Peyer's patch (tissue), 4 donors: ENCODE measurements at regions not wholly inside any gene's neighbourhood (a gene's known extent, or its start where the extent isn't known, plus 50 kb on each side); places are given as distances from the start of the nearest gene placed in this dataset.

Experiments used
- DNase-seq, 3 donors: peaks; one replicate each; pipeline ENCODE4 v3.0.0-alpha.2; 2017 to 2019
- H3K27ac ChIP-seq, 4 donors: fragments of 200-600 bp; sonication (generic); one replicate each; pipeline ENCODE4 v1.5.1; 2016 to 2019
- H3K27me3 ChIP-seq, 2 donors: fragments of 200-600 bp; sonication (generic); one replicate each; pipeline ENCODE4 v1.5.1; 2019
- H3K36me3 ChIP-seq, 3 donors: fragments of 200-600 bp; sonication (generic); one replicate each; pipeline ENCODE4 v1.5.1; 2016 to 2019
- H3K4me1 ChIP-seq, 4 donors: fragments of 200-600 bp; sonication (generic); one replicate each; pipeline ENCODE4 v1.5.1; 2016 to 2019
- H3K4me3 ChIP-seq, 4 donors: fragments of 200-600 bp; sonication (generic); 1 replicate in 3 of 4; 2 replicates in 1 of 4; pipeline ENCODE4 v1.5.1; 2016 to 2019; ENCODE audit warnings: mild to moderate bottlenecking in 1 of 4
- H3K9me3 ChIP-seq, 4 donors: fragments of 200-600 bp; sonication (generic); one replicate each; pipeline ENCODE4 v1.5.1; 2016 to 2019; ENCODE audit warnings: mild to moderate bottlenecking in 1 of 4
- POLR2A ChIP-seq, 2 donors: fragments of 450-650 bp; IDR thresholded peaks; one replicate each; pipeline ENCODE4 v1.5.1; 2017; ENCODE audit warnings: antibody characterized with exemption in 2 of 2, mild to moderate bottlenecking in 2 of 2, moderate library complexity in 2 of 2
- TF ChIP-seq, protein P1 (sequence below), 6 experiments: fragments of 450-650 bp in 4 of 6; fragments of 200-600 bp in 2 of 6; sonication (generic) in 1 of 6; IDR thresholded peaks; one replicate each; pipeline ENCODE4 v1.5.1; 2017 to 2019; ENCODE audit warnings: antibody characterized with exemption in 6 of 6, mild to moderate bottlenecking in 3 of 6, moderate library complexity in 1 of 6

DNA sequence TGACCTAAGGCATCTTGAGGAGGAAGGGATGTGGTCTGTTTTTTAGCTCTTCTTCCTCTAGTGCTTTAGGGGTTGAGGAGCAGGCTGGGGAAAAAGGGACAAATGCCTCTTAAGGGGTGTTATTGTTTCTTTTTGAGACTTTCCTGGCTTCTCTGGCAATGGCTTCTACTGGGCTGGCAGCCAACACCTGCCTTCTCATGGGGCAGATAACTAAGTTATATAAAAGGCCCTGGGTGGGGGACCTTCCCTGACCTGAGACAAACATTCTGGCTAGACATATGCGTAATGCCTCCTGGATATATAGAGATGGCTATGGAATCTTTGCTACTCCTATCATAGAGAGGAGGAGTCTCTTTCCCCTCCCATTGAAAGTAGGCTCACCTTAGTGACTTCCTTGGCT, 179.2 kb upstream of the PROK2 start:
- TF ChIP-seq, protein P1, sequence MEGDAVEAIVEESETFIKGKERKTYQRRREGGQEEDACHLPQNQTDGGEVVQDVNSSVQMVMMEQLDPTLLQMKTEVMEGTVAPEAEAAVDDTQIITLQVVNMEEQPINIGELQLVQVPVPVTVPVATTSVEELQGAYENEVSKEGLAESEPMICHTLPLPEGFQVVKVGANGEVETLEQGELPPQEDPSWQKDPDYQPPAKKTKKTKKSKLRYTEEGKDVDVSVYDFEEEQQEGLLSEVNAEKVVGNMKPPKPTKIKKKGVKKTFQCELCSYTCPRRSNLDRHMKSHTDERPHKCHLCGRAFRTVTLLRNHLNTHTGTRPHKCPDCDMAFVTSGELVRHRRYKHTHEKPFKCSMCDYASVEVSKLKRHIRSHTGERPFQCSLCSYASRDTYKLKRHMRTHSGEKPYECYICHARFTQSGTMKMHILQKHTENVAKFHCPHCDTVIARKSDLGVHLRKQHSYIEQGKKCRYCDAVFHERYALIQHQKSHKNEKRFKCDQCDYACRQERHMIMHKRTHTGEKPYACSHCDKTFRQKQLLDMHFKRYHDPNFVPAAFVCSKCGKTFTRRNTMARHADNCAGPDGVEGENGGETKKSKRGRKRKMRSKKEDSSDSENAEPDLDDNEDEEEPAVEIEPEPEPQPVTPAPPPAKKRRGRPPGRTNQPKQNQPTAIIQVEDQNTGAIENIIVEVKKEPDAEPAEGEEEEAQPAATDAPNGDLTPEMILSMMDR (IDR thresholded peaks at IDR 0.05): no peak
- no peak for TF ChIP-seq POLR2A (IDR thresholded peaks at IDR 0.05)

DNA sequence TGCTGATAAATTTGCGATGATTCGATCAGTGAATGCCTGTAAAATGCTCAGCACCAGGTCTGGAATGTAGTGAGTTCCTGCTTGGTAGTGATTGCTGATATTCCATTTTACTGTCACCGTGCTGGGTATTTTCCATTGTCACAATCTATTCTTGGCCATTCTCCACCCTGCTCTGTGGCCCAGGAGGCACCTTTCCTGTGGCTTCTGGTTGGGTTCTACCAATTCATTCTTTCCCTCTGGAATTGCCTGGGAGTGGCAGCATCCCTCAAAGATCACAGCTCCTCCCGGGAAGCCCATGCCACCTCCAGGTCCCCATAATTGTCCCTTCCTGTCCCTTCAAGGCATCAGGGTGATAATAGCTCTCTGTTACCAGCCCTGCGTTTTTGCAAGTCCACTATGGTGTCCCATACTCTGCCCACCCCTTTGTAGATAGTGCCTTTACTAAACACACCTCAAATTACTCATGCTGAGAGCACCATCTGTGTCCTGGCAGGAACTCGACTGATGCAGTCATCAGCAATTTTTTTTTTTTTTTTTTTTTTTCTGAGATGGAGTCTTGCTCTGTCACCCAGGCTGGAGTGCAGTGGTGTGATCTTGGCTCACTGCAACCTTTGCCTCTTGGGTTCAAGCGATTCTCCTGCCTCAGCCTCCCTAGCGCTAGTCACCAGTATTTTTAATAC, 177.8 kb upstream of the PROK2 start:
- H3K4me3 ChIP-seq: no peak overlapping the region
- no peaks in the 10 kb centered on the region for H3K36me3 ChIP-seq
- H3K27ac ChIP-seq: no peak overlapping the region
- no peaks in the 10 kb centered on the region for H3K4me1 ChIP-seq
- no peak for DNase-seq
- no peaks in the 10 kb centered on the region for H3K27me3 ChIP-seq
- TF ChIP-seq, protein P1 (IDR thresholded peaks at IDR 0.05): no peak
- TF ChIP-seq POLR2A (IDR thresholded peaks at IDR 0.05): no peak
- H3K9me3 ChIP-seq: no peaks in the 10 kb centered on the region

More for the DNA sequence above, 179.2 kb upstream of the PROK2 start:
- Histone ChIP-seq H3K27ac (no peak overlapping the region), H3K36me3 (no peaks in the 10 kb centered on the region), H3K27me3 (no peaks in the 10 kb centered on the region), H3K4me3 (no peak overlapping the region), H3K9me3 (no peaks in the 10 kb centered on the region), H3K4me1 (no peaks in the 10 kb centered on the region)
- no peak for DNase-seq

GRCh38 chr3:71961891-71962290, 176.9 kb upstream of the PROK2 start:
- DNase-seq: no peak
- Histone ChIP-seq H3K4me3 (no peak overlapping the region), H3K27ac (no peak overlapping the region), H3K27me3 (no peaks in the 10 kb centered on the region), H3K4me1 (no peaks in the 10 kb centered on the region), H3K9me3 (no peaks in the 10 kb centered on the region), H3K36me3 (no peaks in the 10 kb centered on the region)
- no peak for TF ChIP-seq POLR2A (IDR thresholded peaks at IDR 0.05)
- TF ChIP-seq, protein P1 (IDR thresholded peaks at IDR 0.05): no peak

GRCh38 chr3:71961378-71961777, 176.4 kb upstream of the PROK2 start:
- no peak overlapping the region for H3K4me3 ChIP-seq
- H3K36me3 ChIP-seq: no peaks in the 10 kb centered on the region
- H3K27ac ChIP-seq: no peak overlapping the region
- H3K27me3 ChIP-seq: no peaks in the 10 kb centered on the region
- no peak for DNase-seq
- TF ChIP-seq POLR2A (IDR thresholded peaks at IDR 0.05): no peak
- TF ChIP-seq, protein P1 (IDR thresholded peaks at IDR 0.05): no peak
- no peaks in the 10 kb centered on the region for H3K4me1 ChIP-seq
- H3K9me3 ChIP-seq: no peaks in the 10 kb centered on the region

DNA sequence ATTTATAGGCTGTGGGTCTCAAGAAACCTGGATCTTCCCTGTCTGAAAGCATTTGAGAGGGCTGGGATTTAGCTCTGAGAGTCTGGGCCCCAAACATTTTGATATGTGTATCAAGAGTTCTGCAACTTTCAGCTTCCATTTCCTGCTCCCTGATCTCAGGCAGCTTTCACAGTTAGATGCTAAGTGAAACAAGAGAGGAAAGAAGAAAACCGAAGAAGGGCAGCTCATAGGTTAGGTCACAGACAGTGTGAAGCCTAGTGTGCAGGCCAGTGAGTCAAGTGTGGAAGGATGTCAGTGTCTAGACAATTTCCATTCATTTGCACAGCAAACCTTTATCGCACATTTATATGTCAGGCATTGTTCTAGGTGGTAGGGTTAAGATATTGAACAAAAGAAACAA, 173.6 kb upstream of the PROK2 start:
- no peak for TF ChIP-seq POLR2A (IDR thresholded peaks at IDR 0.05)
- TF ChIP-seq, protein P1 (IDR thresholded peaks at IDR 0.05): no peak
- Histone ChIP-seq H3K4me3 (no peak overlapping the region), H3K9me3 (no peaks in the 10 kb centered on the region), H3K4me1 (peaks cover 0 to 8% (median 0%) of the 10 kb centered on the region in 4 donors), H3K36me3 (no peaks in the 10 kb centered on the region), H3K27ac (no peak overlapping the region), H3K27me3 (no peaks in the 10 kb centered on the region)
- no peak for DNase-seq
